HCT116 (cell line): ENCODE measurements at regions not wholly inside any gene's neighbourhood (a gene's known extent, or its start where the extent isn't known, plus 50 kb on each side); places are given as distances from the start of the nearest gene placed in this dataset.

Experiments used
- ATAC-seq: fragments of 200-7000 bp; cut with Tn5 transposase; 2 replicates; pipeline ENCODE4 v1.9.1; 2020; ENCODE audit warnings: mild to moderate bottlenecking, moderate library complexity
- BruUV-seq: library from RNA; stranded (reverse); fragments of 400-500 nt; replicated peaks from 2 replicates; lab custom pipeline; 2021; lab: Mats Ljungman, UMichigan
- CTCF ChIA-PET: fragments of 300-600 bp; sonication (Branson Sonifier 250); formaldehyde crosslinking; loops from one replicate; lab custom pipeline; 2021; ENCODE audit warnings: antibody characterized with exemption; lab: Charles Lee
- POLR2A ChIA-PET: fragments of 300-600, 350-600 bp; sonication (Branson Sonifier 250); formaldehyde crosslinking; loops from one replicate; lab custom pipeline; 2021; ENCODE audit warnings: antibody characterized with exemption; lab: Charles Lee
- RAD21 ChIA-PET, 2 experiments: fragments of 300-600 bp; sonication (Branson Sonifier 250); formaldehyde crosslinking; loops; one replicate each; lab custom pipeline; 2023; ENCODE audit warnings: low total read pairs in 2 of 2; ENCODE audit not compliant: uncharacterized antibody in 2 of 2, unreplicated experiment in 2 of 2, low non-redundant PET in 1 of 2; lab: Charles Lee
- DNase-seq: peaks from one replicate; pipeline ENCODE4 v3.0.0-alpha.2; 2010; ENCODE audit warnings: low read depth, low spot score
- H2AFZ ChIP-seq: fragments of 200-600 bp; shearing (Covaris generic), sonication (generic); 2 replicates; pipeline ENCODE4 v1.6.1; 2017; ENCODE audit warnings: low read depth, mixed run types, mixed read lengths, antibody characterized with exemption, low read length; ENCODE audit not compliant: poor library complexity, severe bottlenecking
- H3K27ac ChIP-seq: 2 replicates; pipeline ENCODE4 v1.5.1; 2012; ENCODE audit warnings: low read depth, low read length
- H3K27me3 ChIP-seq: fragments of 200-600 bp; sonication (generic); 2 replicates; pipeline ENCODE4 v1.6.1; 2016; ENCODE audit warnings: mixed run types, low read length, mixed read lengths; ENCODE audit not compliant: insufficient read depth
- H3K36me3 ChIP-seq, 2 experiments: fragments of 200-500 bp in 1 of 2; fragments of 200-600 bp in 1 of 2; sonication (Bioruptor generic) in 1 of 2; sonication (generic) in 1 of 2; 2 replicates each; pipeline versions ENCODE4 v1.5.1 to v1.6.1; 2014 to 2016; ENCODE audit warnings: low read length in 2 of 2, inconsistent platforms in 1 of 2, mixed read lengths in 1 of 2, mixed run types in 1 of 2; ENCODE audit not compliant: insufficient read depth in 2 of 2, control insufficient read depth in 1 of 2
- H3K4me1 ChIP-seq, 2 experiments: fragments of 200-600 bp in 1 of 2; sonication (generic) in 1 of 2; 2 replicates each; pipeline versions ENCODE4 v1.5.1 to v1.6.1; 2012 to 2017; ENCODE audit warnings: low read length in 2 of 2, inconsistent platforms in 1 of 2, mild to moderate bottlenecking in 1 of 2, mixed read lengths in 1 of 2, mixed run types in 1 of 2, moderate library complexity in 1 of 2; ENCODE audit not compliant: insufficient read depth in 2 of 2, control insufficient read depth in 1 of 2
- H3K4me2 ChIP-seq: fragments of 200-600 bp; sonication (generic); 2 replicates; pipeline ENCODE4 v1.6.1; 2017; ENCODE audit warnings: mixed run types, low read length, mixed read lengths
- H3K4me3 ChIP-seq, 2 experiments: fragments of 200-600 bp in 1 of 2; sonication (generic) in 1 of 2; replicated peaks in 1 of 2; 2 replicates each; pipeline ENCODE4 v1.5.1; 2011 to 2016; ENCODE audit warnings: low read length in 2 of 2, control low read depth in 1 of 2, low read depth in 1 of 2, mild to moderate bottlenecking in 1 of 2, mixed read lengths in 1 of 2, mixed run types in 1 of 2
- H3K79me2 ChIP-seq: fragments of 200-600 bp; sonication (generic); 2 replicates; pipeline ENCODE4 v1.6.1; 2017; ENCODE audit warnings: mild to moderate bottlenecking, mixed run types, low read length, moderate library complexity, mixed read lengths; ENCODE audit not compliant: insufficient read depth
- H3K9ac ChIP-seq: fragments of 200-600 bp; sonication (generic); 2 replicates; pipeline ENCODE4 v1.6.1; 2016; ENCODE audit warnings: low read length, mixed read lengths
- H3K9me2 ChIP-seq: fragments of 200-600 bp; sonication (generic), shearing (Covaris generic); 2 replicates; pipeline ENCODE4 v1.6.1; 2017; ENCODE audit warnings: mixed run types, mild to moderate bottlenecking, moderate library complexity; ENCODE audit not compliant: insufficient read depth
- H3K9me3 ChIP-seq, 2 experiments: fragments of 200-500 bp in 1 of 2; fragments of 200-600 bp in 1 of 2; sonication (Bioruptor generic) in 1 of 2; sonication (generic) in 1 of 2; 2 replicates each; pipeline ENCODE4 v1.6.1; 2014 to 2017; ENCODE audit warnings: low read length in 2 of 2, mixed read lengths in 2 of 2, inconsistent platforms in 1 of 2, low read depth in 1 of 2, mild to moderate bottlenecking in 1 of 2, mixed run types in 1 of 2, moderate library complexity in 1 of 2; ENCODE audit not compliant: control insufficient read depth in 1 of 2, insufficient read depth in 1 of 2
- H4K20me1 ChIP-seq: fragments of 200-600 bp; sonication (generic), shearing (Covaris generic); 2 replicates; pipeline ENCODE4 v1.6.1; 2017; ENCODE audit warnings: mixed run types, mild to moderate bottlenecking, moderate library complexity; ENCODE audit not compliant: insufficient read depth
- ATF3 ChIP-seq: IDR thresholded peaks from 2 replicates; pipeline ENCODE4 v1.6.1; 2012
- CBX3 ChIP-seq: IDR thresholded peaks from 2 replicates; pipeline ENCODE4 v1.6.1; 2012; ENCODE audit warnings: low read depth
- CEBPB ChIP-seq: IDR thresholded peaks from 2 replicates; pipeline ENCODE4 v1.6.1; 2012; ENCODE audit warnings: low read depth
- EGR1 ChIP-seq: IDR thresholded peaks from 2 replicates; pipeline ENCODE4 v1.6.1; 2012; ENCODE audit warnings: low read depth
- EZH2 ChIP-seq: fragments of 200-600 bp; sonication (generic); IDR thresholded peaks from 2 replicates; pipeline ENCODE4 v1.6.1; 2017; ENCODE audit warnings: antibody characterized with exemption, mixed run types
- MAX ChIP-seq: IDR thresholded peaks from 2 replicates; pipeline ENCODE4 v1.6.1; 2012
- POLR2AphosphoS5 ChIP-seq: IDR thresholded peaks from 2 replicates; pipeline ENCODE4 v1.6.1; 2011; ENCODE audit warnings: mild to moderate bottlenecking, low read depth, low read length, moderate library complexity
- RAD21 ChIP-seq: IDR thresholded peaks from 2 replicates; pipeline ENCODE4 v1.6.1; 2012; ENCODE audit warnings: low read depth, mild to moderate bottlenecking
- REST ChIP-seq: IDR thresholded peaks from 2 replicates; pipeline ENCODE4 v1.6.1; 2012; ENCODE audit warnings: low read depth
- SIN3A ChIP-seq: IDR thresholded peaks from 2 replicates; pipeline ENCODE4 v1.6.1; 2012; ENCODE audit warnings: low read depth
- SP1 ChIP-seq: IDR thresholded peaks from 2 replicates; pipeline ENCODE4 v1.6.1; 2012; ENCODE audit warnings: low read depth
- TCF7L2 ChIP-seq: IDR thresholded peaks from 2 replicates; pipeline ENCODE4 v1.7.0; 2011; ENCODE audit warnings: borderline replicate concordance, inconsistent platforms; ENCODE audit not compliant: insufficient read depth, insufficient read length; ENCODE audit errors: extremely low read depth
- YY1 ChIP-seq: IDR thresholded peaks from 2 replicates; pipeline ENCODE4 v1.6.1; 2011; ENCODE audit warnings: low read length, low read depth, moderate library complexity, mild to moderate bottlenecking; ENCODE audit not compliant: insufficient replicate concordance; ENCODE audit errors: extremely low read depth
- ZBTB33 ChIP-seq: IDR thresholded peaks from 2 replicates; pipeline ENCODE4 v1.6.1; 2011; ENCODE audit warnings: mild to moderate bottlenecking, low read length, moderate library complexity; ENCODE audit not compliant: insufficient replicate concordance; ENCODE audit errors: extremely low read depth
- ZFX ChIP-seq: fragments of 450-650 bp; IDR thresholded peaks from 2 replicates; pipeline ENCODE4 v1.6.1; 2017
- ZNF274 ChIP-seq: fragments of 200-500 bp; sonication (Bioruptor generic); IDR thresholded peaks from 2 replicates; pipeline ENCODE4 v1.6.1; 2014; ENCODE audit warnings: mild to moderate bottlenecking, low read depth, low read length, inconsistent platforms
- intact Hi-C: fragments of 100-400 bp; cut with micrococcal nuclease; formaldehyde crosslinking; loops from 2 replicates; pipeline ENCODE4 v1.10.0; 2022

GRCh38 chr18:35817604-35818352 is 154.7 kb upstream of the RMP24 start:
- H2AFZ ChIP-seq: no peak overlapping the region
- H3K4me2 ChIP-seq: no peak overlapping the region
- DNase-seq (no peak), ATAC-seq (no peak)
- no peak overlapping the region for H3K9ac ChIP-seq
- no peaks in the 10 kb centered on the region for H3K27me3 ChIP-seq
- no peak overlapping the region for H3K27ac ChIP-seq
- H3K4me1 ChIP-seq: no peaks in the 10 kb centered on the region
- intact Hi-C loops: no loop called here
- CTCF ChIA-PET: no interaction called here
- TF ChIP-seq ATF3 (no peak), ZNF274 (no peak), POLR2AphosphoS5 (no peak), RAD21 (no peak), TCF7L2 (no peak), MAX (no peak), SIN3A (no peak), EGR1 (no peak), SP1 (no peak), EZH2 (no peak), ZFX (no peak)
- RAD21 ChIA-PET: no interaction called here
- no peaks in the 10 kb centered on the region for H3K9me2 ChIP-seq
- H4K20me1 ChIP-seq: no peaks in the 10 kb centered on the region
- H3K4me3 ChIP-seq: no peak overlapping the region
- POLR2A ChIA-PET: no interaction called here
- no TSS peak for BruUV-seq
- no peaks in the 10 kb centered on the region for H3K36me3 ChIP-seq
- H3K79me2 ChIP-seq: no peaks in the 10 kb centered on the region
- no peaks in the 10 kb centered on the region for H3K9me3 ChIP-seq

- no peaks in the 10 kb centered on the region for H3K9me3 ChIP-seq
- no TSS peak for BruUV-seq
- H3K9me2 ChIP-seq: no peaks in the 10 kb centered on the region
- no peak overlapping the region for H3K4me2 ChIP-seq
- RAD21 ChIA-PET: no interaction called here
- H4K20me1 ChIP-seq: no peaks in the 10 kb centered on the region
- intact Hi-C loops: no loop called here
- H3K27me3 ChIP-seq: no peaks in the 10 kb centered on the region
- H3K27ac ChIP-seq: no peak overlapping the region
- H3K4me3 ChIP-seq: no peak overlapping the region
- CTCF ChIA-PET: no interaction called here
- DNase-seq (no peak), ATAC-seq (no peak)
- no peaks in the 10 kb centered on the region for H3K36me3 ChIP-seq
- no peaks in the 10 kb centered on the region for H3K79me2 ChIP-seq
- H2AFZ ChIP-seq: no peak overlapping the region
- POLR2A ChIA-PET: no interaction called here
- H3K4me1 ChIP-seq: no peaks in the 10 kb centered on the region
- no peak overlapping the region for H3K9ac ChIP-seq
- TF ChIP-seq YY1: no peak
- TF ChIP-seq REST: no peak
- no peak for TF ChIP-seq CEBPB
- TF ChIP-seq ZNF274: no peak
- TF ChIP-seq RAD21: no peak
- no peak for TF ChIP-seq CBX3
- TF ChIP-seq ZBTB33: no peak
These were observed 154.2 kb upstream of the RMP24 start for GRCh38 chr18:35818353-35818667.
